DND-41 (cell line): ENCODE measurements at regions not wholly inside any gene's neighbourhood (a gene's known extent, or its start where the extent isn't known, plus 50 kb on each side); places are given as distances from the start of the nearest gene placed in this dataset.

ENCODE experiments used
- ATAC-seq: fragments of 200-7000 bp; cut with Tn5 transposase; 3 replicates; pipeline ENCODE4 v1.9.1; 2021; ENCODE audit warnings: low read depth; ENCODE audit not compliant: insufficient read depth
- DNase-seq: peaks from one replicate; pipeline ENCODE4 v3.0.0-alpha.2; 2020
- H2AFZ ChIP-seq: 2 replicates; pipeline ENCODE4 v1.6.0; 2012; ENCODE audit warnings: low read depth, low read length
- H3K27ac ChIP-seq: 2 replicates; pipeline ENCODE4 v1.5.1; 2012; ENCODE audit warnings: low read length, inconsistent platforms
- H3K27me3 ChIP-seq: fragments of 200-600 bp; sonication (generic); 2 replicates; pipeline ENCODE4 v1.6.0; 2012; ENCODE audit warnings: low read length, mild to moderate bottlenecking, inconsistent platforms; ENCODE audit not compliant: insufficient read depth, poor library complexity
- H3K36me3 ChIP-seq: 2 replicates; pipeline ENCODE4 v1.5.1; 2012; ENCODE audit warnings: low read length, inconsistent platforms; ENCODE audit not compliant: insufficient read depth
- H3K4me1 ChIP-seq: 2 replicates; pipeline ENCODE4 v1.5.1; 2012; ENCODE audit warnings: mild to moderate bottlenecking, low read length; ENCODE audit not compliant: insufficient read depth
- H3K4me2 ChIP-seq: 2 replicates; pipeline ENCODE4 v1.6.0; 2012; ENCODE audit warnings: mild to moderate bottlenecking, moderate library complexity, low read length, inconsistent platforms; ENCODE audit not compliant: insufficient read depth
- H3K4me3 ChIP-seq, 2 experiments: fragments of 200-600 bp in 1 of 2; shearing (Covaris generic) in 1 of 2; 2 replicates each; pipeline ENCODE4 v1.5.1; 2012 to 2016; ENCODE audit warnings: inconsistent platforms in 2 of 2, low read length in 2 of 2, mild to moderate bottlenecking in 2 of 2, low read depth in 1 of 2, moderate library complexity in 1 of 2
- H3K79me2 ChIP-seq: 2 replicates; pipeline ENCODE4 v1.6.0; 2012; ENCODE audit warnings: low read length, inconsistent platforms; ENCODE audit not compliant: insufficient read depth
- H3K9ac ChIP-seq: 2 replicates; pipeline ENCODE4 v1.6.0; 2012; ENCODE audit warnings: low read depth, mild to moderate bottlenecking, inconsistent platforms, low read length, moderate library complexity
- H3K9me3 ChIP-seq: 2 replicates; pipeline ENCODE4 v1.5.1; 2012; ENCODE audit warnings: low read length, moderate library complexity, mild to moderate bottlenecking, inconsistent platforms; ENCODE audit not compliant: insufficient read depth, severe bottlenecking
- H4K20me1 ChIP-seq: 2 replicates; pipeline ENCODE4 v1.6.0; 2012; ENCODE audit warnings: low read length; ENCODE audit not compliant: insufficient read depth
- CTCF ChIP-seq: IDR thresholded peaks from 2 replicates; pipeline ENCODE4 v1.5.1; 2012; ENCODE audit warnings: borderline replicate concordance, low read length, moderate library complexity, mild to moderate bottlenecking; ENCODE audit not compliant: poor library complexity, severe bottlenecking; ENCODE audit errors: extremely low read depth
- EZH2 ChIP-seq: IDR thresholded peaks from 3 replicates; pipeline ENCODE4 v1.6.1; 2012; ENCODE audit warnings: borderline replicate concordance, low read depth, mild to moderate bottlenecking, moderate library complexity, low read length, inconsistent platforms; ENCODE audit not compliant: severe bottlenecking

GRCh38 chr10:83083831-83084230, 1055.5 kb upstream of the GHITM start:
- H3K36me3 ChIP-seq, result no peaks in the 10 kb centered on the region
- H3K27ac ChIP-seq, result no peak overlapping the region
- H3K9me3 ChIP-seq, result no peaks in the 10 kb centered on the region
- no peaks in the 10 kb centered on the region for H3K27me3 ChIP-seq
- ATAC-seq (no peak), DNase-seq (no peak)
- no peaks in the 10 kb centered on the region for H3K4me1 ChIP-seq
- H4K20me1 ChIP-seq, result no peaks in the 10 kb centered on the region
- no peak overlapping the region for H3K9ac ChIP-seq
- no peaks in the 10 kb centered on the region for H3K79me2 ChIP-seq
- no peak overlapping the region for H3K4me3 ChIP-seq
- TF ChIP-seq EZH2 (no peak), CTCF (no peak)
- no peak overlapping the region for H3K4me2 ChIP-seq
- H2AFZ ChIP-seq, result no peak overlapping the region

GRCh38 chr10:83089335-83089734, 1050.0 kb upstream of the GHITM start:
- H3K9me3 ChIP-seq, result no peaks in the 10 kb centered on the region
- no peak overlapping the region for H3K4me3 ChIP-seq
- no peak overlapping the region for H3K4me2 ChIP-seq
- H3K36me3 ChIP-seq, result no peaks in the 10 kb centered on the region
- H3K27me3 ChIP-seq, result no peaks in the 10 kb centered on the region
- no peaks in the 10 kb centered on the region for H4K20me1 ChIP-seq
- DNase-seq (no peak), ATAC-seq (no peak)
- no peak overlapping the region for H2AFZ ChIP-seq
- TF ChIP-seq CTCF (no peak), EZH2 (no peak)
- no peaks in the 10 kb centered on the region for H3K4me1 ChIP-seq
- H3K79me2 ChIP-seq, result no peaks in the 10 kb centered on the region
- H3K27ac ChIP-seq, result no peak overlapping the region
- no peak overlapping the region for H3K9ac ChIP-seq

- ATAC-seq (no peak), DNase-seq (no peak)
- no peak overlapping the region for H2AFZ ChIP-seq
- H3K79me2 ChIP-seq, result no peaks in the 10 kb centered on the region
- H3K4me3 ChIP-seq, result no peak overlapping the region
- H3K36me3 ChIP-seq, result no peaks in the 10 kb centered on the region
- no peaks in the 10 kb centered on the region for H3K27me3 ChIP-seq
- H3K4me2 ChIP-seq, result no peak overlapping the region
- H3K9me3 ChIP-seq, result no peaks in the 10 kb centered on the region
- H3K27ac ChIP-seq, result no peak overlapping the region
- no peak for TF ChIP-seq CTCF
- H4K20me1 ChIP-seq, result no peaks in the 10 kb centered on the region
- no peak overlapping the region for H3K9ac ChIP-seq
- no peaks in the 10 kb centered on the region for H3K4me1 ChIP-seq
Measured at GRCh38 chr10:83104616-83105015, 1034.7 kb upstream of the GHITM start.

- H3K4me3 ChIP-seq, result no peak overlapping the region
- no peak overlapping the region for H3K9ac ChIP-seq
- H3K27me3 ChIP-seq, result no peaks in the 10 kb centered on the region
- no peaks in the 10 kb centered on the region for H3K79me2 ChIP-seq
- H3K36me3 ChIP-seq, result no peaks in the 10 kb centered on the region
- H2AFZ ChIP-seq, result no peak overlapping the region
- H3K9me3 ChIP-seq, result peaks cover 3% of the 10 kb centered on the region
- TF ChIP-seq EZH2, result no peak
- no peak for TF ChIP-seq CTCF
- H3K4me2 ChIP-seq, result no peak overlapping the region
- no peaks in the 10 kb centered on the region for H4K20me1 ChIP-seq
- no peak overlapping the region for H3K27ac ChIP-seq
- no peak for DNase-seq
- ATAC-seq, result no peak
- no peaks in the 10 kb centered on the region for H3K4me1 ChIP-seq
Measured at GRCh38 chr10:83108565-83109333, 1030.6 kb upstream of the GHITM start.
